ENCODE measurements at regions not wholly inside any gene's neighbourhood (a gene's known extent, or its start where the extent isn't known, plus 50 kb on each side); places are given as distances from the start of the nearest gene placed in this dataset.

GRCh38 chr2:58932801-58933200 lies 691.7 kb upstream of the FANCL start:
- H3K79me2 ChIP-seq (ENCODE audit: low read length) = no peaks in the 10 kb centered on the region
- H3K4me2 ChIP-seq (ENCODE audit: low read length) = no peak overlapping the region
- no peaks in the 10 kb centered on the region for H3K9me3 ChIP-seq (ENCODE audit: insufficient read depth, low read length)
- no peak overlapping the region for H3K4me3 ChIP-seq (ENCODE audit: low read length)
- no peak overlapping the region for H2AFZ ChIP-seq (ENCODE audit: low read depth, low read length)
- H3K4me1 ChIP-seq (ENCODE audit: low read length) = no peaks in the 10 kb centered on the region
- no peak for TF ChIP-seq CTCF (IDR thresholded peaks at IDR 0.05; ENCODE audit: low read depth, low read length)
- no peak for TF ChIP-seq EZH2phosphoT487 (IDR thresholded peaks at IDR 0.05; ENCODE audit: low read depth)
- no peaks in the 10 kb centered on the region for H3K27me3 ChIP-seq (ENCODE audit: low read depth, low read length)
- H3K27ac ChIP-seq (ENCODE audit: low read length) = no peak overlapping the region
- no peaks in the 10 kb centered on the region for H4K20me1 ChIP-seq (ENCODE audit: insufficient read depth, low read length)
- H3K36me3 ChIP-seq (replicated peaks; ENCODE audit: low read depth, low read length) = no peaks in the 10 kb centered on the region
- no peak overlapping the region for H3K9ac ChIP-seq (ENCODE audit: low read length)

DNA sequence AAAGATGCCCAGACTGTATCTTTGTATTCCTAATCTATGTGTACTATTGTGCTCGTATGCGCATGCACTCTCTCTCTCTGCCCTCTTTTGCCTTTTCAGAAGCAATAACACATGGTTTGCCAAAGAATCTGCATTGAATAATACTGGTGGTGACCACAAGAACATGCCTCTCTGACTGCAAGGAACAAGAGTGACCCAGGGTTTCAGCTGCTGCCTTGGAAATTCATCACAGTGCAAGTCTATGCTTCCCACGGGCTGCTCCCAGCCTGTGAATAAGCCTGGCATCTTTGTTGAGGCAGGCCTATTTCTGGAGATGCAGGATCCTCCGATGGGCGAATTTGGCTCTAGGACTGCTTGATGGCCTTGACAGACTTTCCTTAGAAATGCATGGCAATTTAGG lies 689.4 kb upstream of the FANCL start:
- H4K20me1 ChIP-seq (ENCODE audit: insufficient read depth, low read length) = no peaks in the 10 kb centered on the region
- H3K9me3 ChIP-seq (ENCODE audit: insufficient read depth, low read length) = no peaks in the 10 kb centered on the region
- H3K4me1 ChIP-seq (ENCODE audit: low read length) = no peaks in the 10 kb centered on the region
- no peak overlapping the region for H2AFZ ChIP-seq (ENCODE audit: low read depth, low read length)
- H3K27ac ChIP-seq (ENCODE audit: low read length) = no peak overlapping the region
- no peaks in the 10 kb centered on the region for H3K79me2 ChIP-seq (ENCODE audit: low read length)
- H3K4me3 ChIP-seq (ENCODE audit: low read length) = no peak overlapping the region
- no peak for TF ChIP-seq EZH2phosphoT487 (IDR thresholded peaks at IDR 0.05; ENCODE audit: low read depth)
- TF ChIP-seq CTCF (IDR thresholded peaks at IDR 0.05; ENCODE audit: low read depth, low read length) = no peak
- H3K36me3 ChIP-seq (replicated peaks; ENCODE audit: low read depth, low read length) = no peaks in the 10 kb centered on the region
- H3K4me2 ChIP-seq (ENCODE audit: low read length) = no peak overlapping the region
- no peaks in the 10 kb centered on the region for H3K27me3 ChIP-seq (ENCODE audit: low read depth, low read length)
- no peak overlapping the region for H3K9ac ChIP-seq (ENCODE audit: low read length)

- Histone ChIP-seq H3K27ac (ENCODE audit: low read length) (no peak overlapping the region), H4K20me1 (ENCODE audit: insufficient read depth, low read length) (no peaks in the 10 kb centered on the region), H3K4me1 (ENCODE audit: low read length) (no peaks in the 10 kb centered on the region), H3K27me3 (ENCODE audit: low read depth, low read length) (no peaks in the 10 kb centered on the region), H3K36me3 (replicated peaks; ENCODE audit: low read depth, low read length) (no peaks in the 10 kb centered on the region), H3K79me2 (ENCODE audit: low read length) (no peaks in the 10 kb centered on the region), H3K9me3 (ENCODE audit: insufficient read depth, low read length) (no peaks in the 10 kb centered on the region), H3K4me2 (ENCODE audit: low read length) (no peak overlapping the region), H3K9ac (ENCODE audit: low read length) (no peak overlapping the region), H2AFZ (ENCODE audit: low read depth, low read length) (no peak overlapping the region), H3K4me3 (ENCODE audit: low read length) (no peak overlapping the region)
- TF ChIP-seq EZH2phosphoT487 (IDR thresholded peaks at IDR 0.05; ENCODE audit: low read depth) = no peak
- no peak for TF ChIP-seq CTCF (IDR thresholded peaks at IDR 0.05; ENCODE audit: low read depth, low read length)
Observed at GRCh38 chr2:58928973-58929372, 687.8 kb upstream of the FANCL start.

GRCh38 chr2:58928391-58928790 lies 687.3 kb upstream of the FANCL start:
- TF ChIP-seq CTCF (IDR thresholded peaks at IDR 0.05; ENCODE audit: low read depth, low read length) (no peak), EZH2phosphoT487 (IDR thresholded peaks at IDR 0.05; ENCODE audit: low read depth) (no peak)

More at GRCh38 chr2:58928391-58928790, 687.3 kb upstream of the FANCL start:
- no peak overlapping the region for H3K4me2 ChIP-seq (ENCODE audit: low read length)
- no peak overlapping the region for H3K4me3 ChIP-seq (ENCODE audit: low read length)
- H4K20me1 ChIP-seq (ENCODE audit: insufficient read depth, low read length) = no peaks in the 10 kb centered on the region
- H3K9me3 ChIP-seq (ENCODE audit: insufficient read depth, low read length) = no peaks in the 10 kb centered on the region
- H3K79me2 ChIP-seq (ENCODE audit: low read length) = no peaks in the 10 kb centered on the region
- H3K9ac ChIP-seq (ENCODE audit: low read length) = no peak overlapping the region
- no peaks in the 10 kb centered on the region for H3K36me3 ChIP-seq (replicated peaks; ENCODE audit: low read depth, low read length)
- no peak overlapping the region for H2AFZ ChIP-seq (ENCODE audit: low read depth, low read length)
- H3K4me1 ChIP-seq (ENCODE audit: low read length) = no peaks in the 10 kb centered on the region
- H3K27ac ChIP-seq (ENCODE audit: low read length) = no peak overlapping the region
- no peaks in the 10 kb centered on the region for H3K27me3 ChIP-seq (ENCODE audit: low read depth, low read length)

All from OCI-LY3 (cell line).